NT2/D1 (cell line): ENCODE measurements at regions not wholly inside any gene's neighbourhood (a gene's known extent, or its start where the extent isn't known, plus 50 kb on each side); places are given as distances from the start of the nearest gene placed in this dataset.
"Not testable (repeated sequence)": the region's sequence is repeated elsewhere in the genome, so short reads cannot be mapped to it uniquely, and the experiment has no call there.

Experiments used
- SUZ12 ChIP-seq: IDR thresholded peaks from 2 replicates; pipeline ENCODE4 v1.6.1; 2011; ENCODE audit not compliant: insufficient read length, insufficient read depth; ENCODE audit errors: extremely low read depth
- YY1 ChIP-seq: IDR thresholded peaks from 2 replicates; pipeline ENCODE4 v1.6.1; 2011; ENCODE audit not compliant: insufficient read length, insufficient read depth

GRCh38 chr21:27025708-27026107, 58.8 kb upstream of the ADAMTS5 start:
- TF ChIP-seq SUZ12, YY1: not testable (repeated sequence)
